GM23338 (cell line): ENCODE measurements at regions not wholly inside any gene's neighbourhood (a gene's known extent, or its start where the extent isn't known, plus 50 kb on each side); places are given as distances from the start of the nearest gene placed in this dataset.

Source experiments
- ATAC-seq: fragments of 200-7000 bp; cut with Tn5 transposase; 3 replicates; pipeline ENCODE4 v1.9.1; 2020
- DNase-seq: peaks from one replicate; pipeline ENCODE4 v3.0.0-alpha.2; 2015; ENCODE audit warnings: low spot score
- H2AFZ ChIP-seq: fragments of 200-600 bp; sonication (generic); 2 replicates; pipeline ENCODE4 v1.8.0; 2016; ENCODE audit warnings: antibody characterized with exemption, mild to moderate bottlenecking, moderate library complexity
- H3F3A ChIP-seq: fragments of 200-600 bp; sonication (generic); replicated peaks from 2 replicates; pipeline ENCODE4 v1.8.0; 2017; ENCODE audit warnings: antibody characterized with exemption, mixed run types, low read depth
- H3K27ac ChIP-seq: fragments of 200-600 bp; sonication (generic); 2 replicates; pipeline ENCODE4 v1.6.1; 2016; ENCODE audit warnings: low read depth
- H3K27me3 ChIP-seq: fragments of 200-600 bp; sonication (generic); 2 replicates; pipeline ENCODE4 v1.8.0; 2016; ENCODE audit warnings: mild to moderate bottlenecking, mixed run types, moderate library complexity; ENCODE audit not compliant: insufficient read depth
- H3K36me3 ChIP-seq: fragments of 200-600 bp; sonication (generic); 2 replicates; pipeline ENCODE4 v1.8.0; 2016; ENCODE audit warnings: mild to moderate bottlenecking; ENCODE audit not compliant: insufficient read depth
- H3K4me1 ChIP-seq: fragments of 200-600 bp; sonication (generic); 2 replicates; pipeline ENCODE4 v1.8.0; 2016; ENCODE audit warnings: mild to moderate bottlenecking, moderate library complexity; ENCODE audit not compliant: insufficient read depth
- H3K4me2 ChIP-seq: fragments of 200-600 bp; sonication (generic); 2 replicates; pipeline ENCODE4 v1.7.1; 2017; ENCODE audit warnings: mixed run types
- H3K4me3 ChIP-seq: fragments of 200-600 bp; sonication (generic); 2 replicates; pipeline ENCODE4 v1.6.1; 2016; ENCODE audit warnings: mixed run types
- H3K79me2 ChIP-seq: fragments of 200-600 bp; sonication (generic); replicated peaks from 2 replicates; pipeline ENCODE4 v1.8.0; 2017; ENCODE audit warnings: mild to moderate bottlenecking; ENCODE audit not compliant: insufficient read depth
- H3K9me2 ChIP-seq: fragments of 200-600 bp; sonication (generic); 2 replicates; pipeline ENCODE4 v1.8.0; 2017; ENCODE audit not compliant: insufficient read depth
- H4K20me1 ChIP-seq: fragments of 200-600 bp; sonication (generic); replicated peaks from 2 replicates; pipeline ENCODE4 v1.8.0; 2017; ENCODE audit warnings: mild to moderate bottlenecking; ENCODE audit not compliant: insufficient read depth
- H3K27ac Mint-ChIP-seq: 2 replicates; pipeline ENCODE4 v1.8.0; 2020; ENCODE audit warnings: inconsistent platforms, mild to moderate bottlenecking, moderate library complexity, mixed read lengths
- H3K27me3 Mint-ChIP-seq: 3 replicates; pipeline ENCODE4 v1.8.0; 2022; ENCODE audit warnings: low read depth, mild to moderate bottlenecking, moderate library complexity, mixed read lengths, inconsistent platforms; ENCODE audit not compliant: insufficient read depth, poor library complexity
- H3K36me3 Mint-ChIP-seq: 3 replicates; pipeline ENCODE4 v1.8.0; 2021; ENCODE audit warnings: low read depth, mild to moderate bottlenecking, inconsistent platforms, moderate library complexity, mixed read lengths
- H3K4me1 Mint-ChIP-seq: 3 replicates; pipeline ENCODE4 v1.8.0; 2020; ENCODE audit warnings: mild to moderate bottlenecking, inconsistent platforms, mixed read lengths
- H3K4me3 Mint-ChIP-seq: 3 replicates; pipeline ENCODE4 v1.8.0; 2021; ENCODE audit warnings: moderate library complexity, mild to moderate bottlenecking, inconsistent platforms, mixed read lengths
- H3K9me3 Mint-ChIP-seq: 3 replicates; pipeline ENCODE4 v1.8.0; 2020; ENCODE audit warnings: moderate library complexity, mild to moderate bottlenecking, inconsistent platforms, mixed read lengths
- CREB1 ChIP-seq: fragments of 250-450 bp; sonication (Bioruptor Pico); IDR thresholded peaks from 2 replicates; pipeline ENCODE4 v1.5.0; 2020; ENCODE audit warnings: low read depth, mild to moderate bottlenecking, moderate library complexity
- CTCF ChIP-seq, 2 experiments: fragments of 200-600 bp in 1 of 2; sonication (generic) in 1 of 2; conservative IDR thresholded peaks; 2 replicates each; pipeline versions ENCODE4 v1.5.1 to v1.6.1; 2016 to 2017; ENCODE audit warnings: antibody characterized with exemption in 2 of 2, low read depth in 2 of 2, mild to moderate bottlenecking in 2 of 2, moderate library complexity in 1 of 2
- ETS1 ChIP-seq: IDR thresholded peaks from 2 replicates; pipeline ENCODE4 v1.6.1; 2016; ENCODE audit warnings: antibody characterized with exemption
- EZH2phosphoT487 ChIP-seq: fragments of 200-600 bp; sonication (generic); IDR thresholded peaks from one replicate; pipeline ENCODE4 v1.8.1; 2018; ENCODE audit warnings: antibody characterized with exemption; ENCODE audit not compliant: unreplicated experiment
- JUNB ChIP-seq: IDR thresholded peaks from one replicate; pipeline ENCODE4 v1.6.1; 2016; ENCODE audit warnings: antibody characterized with exemption; ENCODE audit not compliant: unreplicated experiment
- NANOG ChIP-seq: IDR thresholded peaks from 2 replicates; pipeline ENCODE4 v1.6.1; 2016; ENCODE audit warnings: antibody characterized with exemption, borderline replicate concordance
- STAT1 ChIP-seq: IDR thresholded peaks from one replicate; pipeline ENCODE4 v1.6.1; 2016; ENCODE audit warnings: antibody characterized with exemption; ENCODE audit not compliant: unreplicated experiment
- ZNF462 ChIP-seq: fragments of 250-450 bp; sonication (Bioruptor Pico); IDR thresholded peaks from 2 replicates; pipeline ENCODE4 v1.5.0; 2020; ENCODE audit warnings: mild to moderate bottlenecking, moderate library complexity

- TF ChIP-seq CTCF (conservative IDR thresholded peaks at IDR 0.05; ENCODE audit: low read depth in 2 of 2): no peak
Measured at GRCh38 chr12:113749433-113749815, 216.7 kb downstream of the RBM19 start (continued).

- DNase-seq (no peak), ATAC-seq (no peak)
- no peak overlapping the region for H3K4me3 Mint-ChIP-seq
- no peak overlapping the region for H3K4me2 ChIP-seq
- peaks cover 19% of the 10 kb centered on the region; the same call in 1 of the 2 replicates for H3K27me3 ChIP-seq
- H3K4me1 ChIP-seq: no peaks in the 10 kb centered on the region
- no peaks in the 10 kb centered on the region for H3K36me3 ChIP-seq
- peaks cover 12% of the 10 kb centered on the region; the same call in 2 of the 3 replicates for H3K36me3 Mint-ChIP-seq
- H3K79me2 ChIP-seq: no peaks in the 10 kb centered on the region
- H3K9me2 ChIP-seq: peaks cover 7% of the 10 kb centered on the region; the same call in 1 of the 2 replicates
- H3K4me1 Mint-ChIP-seq: no peaks in the 10 kb centered on the region
- no peaks in the 10 kb centered on the region for H4K20me1 ChIP-seq
- no peak overlapping the region for H3K4me3 ChIP-seq
- H3K27ac ChIP-seq: no peak overlapping the region
- H3K9me3 Mint-ChIP-seq: peaks cover 26% of the 10 kb centered on the region
- no peak overlapping the region for H2AFZ ChIP-seq
- TF ChIP-seq CREB1 (CRISPR knock-in tag): no peak
- TF ChIP-seq EZH2phosphoT487: no peak
- TF ChIP-seq JUNB: no peak
- TF ChIP-seq STAT1: no peak
- TF ChIP-seq ETS1: no peak
- TF ChIP-seq NANOG: no peak
- no peak for TF ChIP-seq ZNF462
- no peak for TF ChIP-seq CTCF (conservative IDR thresholded peaks at IDR 0.05; ENCODE audit: low read depth in 2 of 2)
- H3K27ac Mint-ChIP-seq: no peak overlapping the region
- H3F3A ChIP-seq: no peaks in the 10 kb centered on the region
- peaks cover 20% of the 10 kb centered on the region for H3K27me3 Mint-ChIP-seq
Measured at GRCh38 chr12:113748707-113749432, 217.3 kb downstream of the RBM19 start.
